ENCODE measurements at regions not wholly inside any gene's neighbourhood (a gene's known extent, or its start where the extent isn't known, plus 50 kb on each side); places are given as distances from the start of the nearest gene placed in this dataset.

- TF ChIP-seq EHF (CRISPR knock-in tag; IDR thresholded peaks at IDR 0.05) = no peak
- TF ChIP-seq RAD21 (conservative IDR thresholded peaks at IDR 0.05 in 1 of 2, IDR thresholded peaks at IDR 0.05 in 1 of 2) = no peak
- TF ChIP-seq CTCF (IDR thresholded peaks at IDR 0.05) = no peak
- TF ChIP-seq NPAS2 (CRISPR knock-in tag; IDR thresholded peaks at IDR 0.05; ENCODE audit: borderline replicate concordance) = no peak
- TF ChIP-seq CEBPB (IDR thresholded peaks at IDR 0.05) = no peak
- no peak for TF ChIP-seq POLR2AphosphoS2 (conservative IDR thresholded peaks at IDR 0.05; ENCODE audit: low read length)
- TF ChIP-seq JUNB (IDR thresholded peaks at IDR 0.05) = no peak
- no peak for TF ChIP-seq ZNF302 (CRISPR knock-in tag; IDR thresholded peaks at IDR 0.05)
- TF ChIP-seq KDM1A (IDR thresholded peaks at IDR 0.05; ENCODE audit: low read depth) = no peak
- TF ChIP-seq JUN (IDR thresholded peaks at IDR 0.05) = no peak
Measured at GRCh38 chr15:58306591-58307312, 125.0 kb upstream of the LIPC start.
